ENCODE measurements at regions not wholly inside any gene's neighbourhood (a gene's known extent, or its start where the extent isn't known, plus 50 kb on each side); places are given as distances from the start of the nearest gene placed in this dataset.
A peak's percentile ranks its signal among the peaks of the same experiment; 100 is the strongest.

DNA sequence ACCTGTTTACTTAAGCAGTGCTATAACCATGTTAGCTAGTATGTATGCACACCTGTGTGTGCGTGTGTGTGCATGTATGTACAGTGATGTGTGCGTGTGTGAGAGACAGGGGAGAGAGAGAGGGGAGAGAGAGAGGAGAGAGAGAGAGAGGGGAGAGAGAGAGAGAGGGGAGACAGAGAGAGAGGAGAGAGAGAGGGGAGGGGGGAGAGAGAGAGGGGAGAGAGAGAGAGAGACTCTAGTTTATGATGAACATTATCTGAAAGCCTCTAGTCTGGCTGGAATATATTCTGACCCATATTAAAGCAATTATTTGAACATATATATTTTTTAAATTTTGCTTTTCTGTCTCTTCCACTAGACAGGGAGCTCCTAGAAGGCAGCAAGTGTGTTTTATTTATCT lies 117.5 kb upstream of the CPEB4 start:
- no peaks in the 10 kb centered on the region for H3K36me3 ChIP-seq
- no peaks in the 10 kb centered on the region for H3K9me3 ChIP-seq
- TF ChIP-seq, protein P1, sequence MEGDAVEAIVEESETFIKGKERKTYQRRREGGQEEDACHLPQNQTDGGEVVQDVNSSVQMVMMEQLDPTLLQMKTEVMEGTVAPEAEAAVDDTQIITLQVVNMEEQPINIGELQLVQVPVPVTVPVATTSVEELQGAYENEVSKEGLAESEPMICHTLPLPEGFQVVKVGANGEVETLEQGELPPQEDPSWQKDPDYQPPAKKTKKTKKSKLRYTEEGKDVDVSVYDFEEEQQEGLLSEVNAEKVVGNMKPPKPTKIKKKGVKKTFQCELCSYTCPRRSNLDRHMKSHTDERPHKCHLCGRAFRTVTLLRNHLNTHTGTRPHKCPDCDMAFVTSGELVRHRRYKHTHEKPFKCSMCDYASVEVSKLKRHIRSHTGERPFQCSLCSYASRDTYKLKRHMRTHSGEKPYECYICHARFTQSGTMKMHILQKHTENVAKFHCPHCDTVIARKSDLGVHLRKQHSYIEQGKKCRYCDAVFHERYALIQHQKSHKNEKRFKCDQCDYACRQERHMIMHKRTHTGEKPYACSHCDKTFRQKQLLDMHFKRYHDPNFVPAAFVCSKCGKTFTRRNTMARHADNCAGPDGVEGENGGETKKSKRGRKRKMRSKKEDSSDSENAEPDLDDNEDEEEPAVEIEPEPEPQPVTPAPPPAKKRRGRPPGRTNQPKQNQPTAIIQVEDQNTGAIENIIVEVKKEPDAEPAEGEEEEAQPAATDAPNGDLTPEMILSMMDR (IDR thresholded peaks at IDR 0.05) = no peak
- no peak overlapping the region for H3K4me3 ChIP-seq
- WGBS, 2 donors = 83 to 92% methylated on average over 2 of the region's 2 CpGs
- no peaks in the 10 kb centered on the region for H3K27me3 ChIP-seq
- ATAC-seq (no peak), DNase-seq (no peak), FAIRE-seq (no peak)
- intact Hi-C loops (cut with DNase I) = no loop called here
- peaks cover 14 to 16% (median 14%) of the 10 kb centered on the region in 3 donors for H3K4me1 ChIP-seq
- H3K27ac ChIP-seq = no peak overlapping the region

DNA sequence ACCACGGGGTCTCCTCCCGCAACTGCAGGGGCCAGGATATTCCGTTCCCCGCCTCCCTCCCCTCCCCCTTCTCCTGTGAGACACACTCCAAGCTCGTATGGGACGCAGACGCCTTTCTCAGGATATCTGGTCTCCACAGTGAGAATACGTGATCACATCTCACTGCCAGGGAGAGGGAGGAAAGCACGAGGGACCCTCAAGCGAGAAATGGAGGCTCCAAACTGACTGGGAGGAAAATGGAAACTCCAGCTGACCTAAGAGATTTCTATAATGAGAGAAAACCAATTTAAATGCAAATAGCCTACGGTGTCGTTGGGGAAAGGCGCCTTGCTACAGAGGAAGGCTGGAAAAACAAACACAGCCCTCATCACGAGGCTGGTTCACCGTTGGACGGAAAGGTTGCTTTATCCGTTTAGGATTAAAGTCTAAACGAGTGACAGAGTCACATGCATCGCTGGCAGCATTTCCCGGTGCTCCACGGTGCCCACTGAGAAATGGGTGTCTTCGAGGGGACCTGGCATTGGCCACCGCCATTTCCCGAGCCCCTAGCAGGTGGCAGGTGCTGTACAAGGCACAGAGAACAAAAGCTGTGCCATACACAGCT lies 116.9 kb upstream of the CPEB4 start:
- ATAC-seq (peak in 1 of 4 donors; percentile 7), FAIRE-seq (no peak), DNase-seq (no peak)
- Histone ChIP-seq H3K4me1 (peaks cover 10 to 14% (median 12%) of the 10 kb centered on the region in 3 donors), H3K9me3 (no peaks in the 10 kb centered on the region), H3K27me3 (no peaks in the 10 kb centered on the region), H3K36me3 (no peaks in the 10 kb centered on the region), H3K27ac (no peak overlapping the region), H3K4me3 (no peak overlapping the region)
- intact Hi-C loops (cut with DNase I) = no loop called here
- TF ChIP-seq, protein P1 (IDR thresholded peaks at IDR 0.05) = no peak
- WGBS, 2 donors = 36 to 44% methylated on average over 24 of the region's 24 CpGs

DNA sequence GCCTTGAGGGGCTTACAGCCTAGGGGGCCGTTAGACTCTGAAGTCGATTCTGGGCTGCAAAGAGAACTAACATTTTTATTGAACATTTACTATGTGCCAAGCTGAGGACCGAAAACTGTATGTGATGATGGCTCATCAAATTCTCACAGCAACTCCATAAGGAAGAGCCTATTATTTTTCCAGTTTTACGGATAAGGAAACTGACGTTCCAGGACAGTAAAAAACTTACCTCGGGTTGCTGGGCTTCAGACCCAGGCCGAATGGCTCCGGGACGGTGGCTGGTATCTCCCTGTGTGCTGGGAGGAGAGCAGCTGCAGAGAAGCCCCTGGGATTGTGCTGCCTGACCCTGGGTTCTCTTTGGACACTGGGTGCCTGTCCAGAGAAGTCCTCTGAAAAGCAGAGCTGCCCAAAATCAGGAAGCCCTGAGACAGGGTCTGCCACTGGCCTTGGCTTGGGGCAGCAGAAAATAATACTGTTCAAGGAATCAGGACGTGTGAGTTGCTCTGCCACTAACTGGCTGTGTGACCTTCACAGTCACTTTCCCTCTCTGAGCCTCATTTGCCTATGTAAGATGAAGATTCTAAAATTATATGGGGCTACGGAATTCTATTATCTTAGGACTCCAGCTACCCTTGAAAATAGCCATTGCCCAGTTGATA lies 116.3 kb upstream of the CPEB4 start:
- peaks cover 7 to 12% (median 10%) of the 10 kb centered on the region in 3 donors for H3K4me1 ChIP-seq
- WGBS, 2 donors = 60 to 68% methylated on average over 11 of the region's 11 CpGs
- H3K9me3 ChIP-seq = no peaks in the 10 kb centered on the region
- DNase-seq = no peak
- no peaks in the 10 kb centered on the region for H3K27me3 ChIP-seq
- H3K4me3 ChIP-seq = no peak overlapping the region
- ATAC-seq = no peak
- H3K36me3 ChIP-seq = no peaks in the 10 kb centered on the region
- FAIRE-seq = no peak
- TF ChIP-seq, protein P1 (IDR thresholded peaks at IDR 0.05) = no peak
- intact Hi-C loops (cut with DNase I) = no loop called here
- H3K27ac ChIP-seq = no peak overlapping the region

DNA sequence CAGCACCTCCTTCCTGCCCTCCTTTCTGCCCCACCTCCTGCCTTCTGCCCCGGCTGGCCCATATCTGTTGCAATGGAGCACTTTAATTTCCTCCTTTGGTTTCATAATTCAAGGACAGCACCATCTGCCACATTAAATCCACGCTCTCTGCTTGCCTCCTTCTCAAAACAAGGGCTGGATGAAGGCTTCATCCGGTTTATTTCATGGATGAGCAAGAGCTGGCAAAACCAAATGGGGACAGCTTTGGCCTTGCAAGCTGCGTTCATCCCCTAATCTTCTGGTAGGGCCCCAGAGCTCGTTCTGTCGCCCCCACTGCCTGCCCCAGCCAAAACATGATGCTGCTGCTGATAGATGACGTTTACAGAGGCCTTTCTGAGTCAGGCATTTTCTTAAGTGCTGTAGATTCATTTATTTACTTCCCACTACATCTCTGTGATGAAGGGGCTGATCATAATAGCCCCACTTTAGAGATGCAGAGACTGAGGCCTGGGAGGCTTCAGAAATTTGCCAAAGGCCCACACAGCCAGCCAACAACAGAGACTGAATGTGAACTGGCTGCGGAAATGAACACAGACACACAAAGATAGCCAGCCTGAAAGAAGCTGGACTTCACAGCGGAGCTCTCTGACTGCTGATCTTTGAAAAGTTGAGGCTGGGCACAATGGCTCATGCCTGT lies 115.6 kb upstream of the CPEB4 start:
- Histone ChIP-seq H3K27ac (no peak overlapping the region), H3K4me1 (peaks cover 5% of the 10 kb centered on the region in 3 donors), H3K27me3 (no peaks in the 10 kb centered on the region), H3K4me3 (no peak overlapping the region), H3K36me3 (no peaks in the 10 kb centered on the region), H3K9me3 (no peaks in the 10 kb centered on the region)
- 77 to 79% methylated on average over 9 of the region's 9 CpGs for WGBS, 2 donors
- TF ChIP-seq, protein P1 (IDR thresholded peaks at IDR 0.05) = no peak
- peak in 3 of 4 donors; percentile 16 to 53 (median 19) for ATAC-seq
- intact Hi-C loops (cut with DNase I) = no loop called here
- FAIRE-seq = no peak
- no peak for DNase-seq
